ENCODE measurements at regions not wholly inside any gene's neighbourhood (a gene's known extent, or its start where the extent isn't known, plus 50 kb on each side); places are given as distances from the start of the nearest gene placed in this dataset.

GRCh38 chr13:58528351-58528750 is 896.8 kb downstream of the PCDH17 start:
- DNase-seq (ENCODE audit: low spot score) (no peak), ATAC-seq (ENCODE audit: low FRiP score) (no peak)
- TF ChIP-seq, protein P1, sequence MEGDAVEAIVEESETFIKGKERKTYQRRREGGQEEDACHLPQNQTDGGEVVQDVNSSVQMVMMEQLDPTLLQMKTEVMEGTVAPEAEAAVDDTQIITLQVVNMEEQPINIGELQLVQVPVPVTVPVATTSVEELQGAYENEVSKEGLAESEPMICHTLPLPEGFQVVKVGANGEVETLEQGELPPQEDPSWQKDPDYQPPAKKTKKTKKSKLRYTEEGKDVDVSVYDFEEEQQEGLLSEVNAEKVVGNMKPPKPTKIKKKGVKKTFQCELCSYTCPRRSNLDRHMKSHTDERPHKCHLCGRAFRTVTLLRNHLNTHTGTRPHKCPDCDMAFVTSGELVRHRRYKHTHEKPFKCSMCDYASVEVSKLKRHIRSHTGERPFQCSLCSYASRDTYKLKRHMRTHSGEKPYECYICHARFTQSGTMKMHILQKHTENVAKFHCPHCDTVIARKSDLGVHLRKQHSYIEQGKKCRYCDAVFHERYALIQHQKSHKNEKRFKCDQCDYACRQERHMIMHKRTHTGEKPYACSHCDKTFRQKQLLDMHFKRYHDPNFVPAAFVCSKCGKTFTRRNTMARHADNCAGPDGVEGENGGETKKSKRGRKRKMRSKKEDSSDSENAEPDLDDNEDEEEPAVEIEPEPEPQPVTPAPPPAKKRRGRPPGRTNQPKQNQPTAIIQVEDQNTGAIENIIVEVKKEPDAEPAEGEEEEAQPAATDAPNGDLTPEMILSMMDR (IDR thresholded peaks at IDR 0.05): no peak

DNA sequence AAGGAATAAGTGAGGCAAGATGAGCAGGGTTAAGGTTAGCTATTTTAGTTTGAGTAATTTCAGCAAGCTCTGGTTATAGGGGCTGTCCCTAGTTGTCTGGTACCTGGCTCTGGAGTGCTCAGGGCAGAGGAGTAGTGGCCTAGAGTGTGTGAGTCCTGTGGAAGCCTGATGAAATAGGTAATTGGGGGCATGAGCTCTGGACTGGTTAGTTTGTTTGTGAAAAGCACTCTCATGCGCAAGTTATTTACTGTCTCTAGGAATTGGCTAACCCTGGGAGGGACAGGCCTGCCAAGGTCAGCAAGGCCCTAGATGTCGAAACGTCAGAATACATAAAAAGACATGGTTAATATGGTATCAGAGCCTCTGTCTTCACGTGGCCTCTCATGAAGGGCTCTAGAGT is 900.1 kb downstream of the PCDH17 start:
- DNase-seq (ENCODE audit: low spot score) (no peak), ATAC-seq (ENCODE audit: low FRiP score) (no peak)
- TF ChIP-seq, protein P1 (IDR thresholded peaks at IDR 0.05): no peak

GRCh38 chr13:58542530-58542929 is 911.0 kb downstream of the PCDH17 start:
- ATAC-seq (ENCODE audit: low FRiP score) (no peak), DNase-seq (ENCODE audit: low spot score) (no peak)
- TF ChIP-seq, protein P1 (IDR thresholded peaks at IDR 0.05): no peak

DNA sequence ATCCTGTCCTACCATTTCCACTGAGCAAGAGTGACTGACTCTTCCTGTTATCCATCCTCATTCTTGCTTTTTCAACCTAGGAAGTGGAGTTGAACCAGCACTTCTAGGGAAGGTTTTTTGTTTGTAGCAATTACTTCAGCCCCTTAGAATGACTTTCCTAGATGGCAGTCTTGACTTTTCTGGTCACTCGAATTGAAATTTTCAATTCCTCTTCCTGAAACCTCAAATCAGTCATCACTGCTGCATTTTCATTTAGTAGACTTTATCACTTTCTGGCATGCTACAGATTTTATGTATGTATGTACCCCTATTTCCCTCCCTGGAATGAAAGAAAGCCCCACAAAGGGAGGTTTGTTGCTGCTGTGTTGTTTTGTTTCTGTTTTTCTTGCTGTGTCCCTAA is 915.9 kb downstream of the PCDH17 start:
- ATAC-seq (ENCODE audit: low FRiP score) (no peak), DNase-seq (ENCODE audit: low spot score) (no peak)
- TF ChIP-seq, protein P1 (IDR thresholded peaks at IDR 0.05): no peak

DNA sequence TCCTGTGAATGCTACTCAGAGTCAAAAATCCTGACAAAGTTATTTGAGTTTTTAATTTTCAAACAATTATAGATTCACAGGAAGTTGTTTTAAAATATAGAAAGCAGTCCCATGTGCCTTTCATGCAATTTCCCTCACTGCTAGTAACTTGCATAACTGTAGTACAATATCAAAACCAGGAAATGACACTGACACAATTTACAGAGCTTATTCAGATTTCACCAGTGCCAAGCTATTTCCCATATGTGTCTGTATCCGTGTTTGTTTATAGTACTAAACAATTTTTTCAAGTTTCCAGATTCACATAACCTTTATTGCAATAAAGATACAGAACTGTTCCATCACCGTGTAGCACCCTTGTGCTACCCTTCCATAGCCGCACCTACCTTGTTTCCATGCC is 934.6 kb downstream of the PCDH17 start:
- TF ChIP-seq, protein P1 (IDR thresholded peaks at IDR 0.05): no peak
- ATAC-seq (ENCODE audit: low FRiP score) (no peak), DNase-seq (ENCODE audit: low spot score) (no peak)

GRCh38 chr13:58573743-58574142 is 942.2 kb downstream of the PCDH17 start:
- ATAC-seq (ENCODE audit: low FRiP score) (no peak), DNase-seq (ENCODE audit: low spot score) (no peak)
- TF ChIP-seq, protein P1 (IDR thresholded peaks at IDR 0.05): no peak

- TF ChIP-seq, protein P1 (IDR thresholded peaks at IDR 0.05): no peak
- no peak for DNase-seq (ENCODE audit: low spot score)
- ATAC-seq (ENCODE audit: low FRiP score): no peak
Measured at GRCh38 chr13:58574791-58575190, 943.2 kb downstream of the PCDH17 start.
